Liver (tissue), 7 donors: ENCODE measurements at regions not wholly inside any gene's neighbourhood (a gene's known extent, or its start where the extent isn't known, plus 50 kb on each side); places are given as distances from the start of the nearest gene placed in this dataset.

Experiments
- DNase-seq: peaks from one replicate; pipeline ENCODE4 v3.0.0-alpha.2; 2017; ENCODE audit warnings: low spot score
- H3K27ac ChIP-seq, 2 donors: one replicate each; pipeline ENCODE4 v1.7.0; 2013; ENCODE audit warnings: inconsistent platforms in 2 of 2, low read length in 2 of 2, control low read depth in 1 of 2, low read depth in 1 of 2, mild to moderate bottlenecking in 1 of 2
- H3K27me3 ChIP-seq, 4 donors: one replicate each; pipeline versions ENCODE4 v1.6.1 to v1.7.0; 2013; ENCODE audit warnings: low read length in 3 of 4, inconsistent platforms in 1 of 4, mild to moderate bottlenecking in 1 of 4, moderate library complexity in 1 of 4; ENCODE audit not compliant: control insufficient read depth in 4 of 4, insufficient read depth in 4 of 4
- H3K36me3 ChIP-seq, 4 donors: one replicate each; pipeline versions ENCODE4 v1.6.1 to v1.7.0; 2013; ENCODE audit warnings: low read length in 3 of 4, mild to moderate bottlenecking in 3 of 4, low read depth in 1 of 4, moderate library complexity in 1 of 4; ENCODE audit not compliant: control insufficient read depth in 4 of 4, insufficient read depth in 3 of 4
- H3K4me1 ChIP-seq, 4 donors: one replicate each; pipeline versions ENCODE4 v1.6.1 to v1.7.0; 2013; ENCODE audit warnings: low read length in 3 of 4, mild to moderate bottlenecking in 3 of 4, moderate library complexity in 1 of 4; ENCODE audit not compliant: control insufficient read depth in 4 of 4, insufficient read depth in 4 of 4
- H3K4me3 ChIP-seq, 3 donors: one replicate each; pipeline versions ENCODE4 v1.6.1 to v1.7.0; 2013; ENCODE audit warnings: low read length in 3 of 3, control low read depth in 1 of 3, low read depth in 1 of 3, mild to moderate bottlenecking in 1 of 3
- H3K9ac ChIP-seq, 2 donors: one replicate each; pipeline ENCODE4 v1.7.0; 2013; ENCODE audit warnings: low read length in 2 of 2, mild to moderate bottlenecking in 2 of 2, moderate library complexity in 2 of 2, control low read depth in 1 of 2, low read depth in 1 of 2
- H3K9me3 ChIP-seq, 4 donors: one replicate each; pipeline versions ENCODE4 v1.6.1 to v1.7.0; 2013; ENCODE audit warnings: low read length in 3 of 4; ENCODE audit not compliant: control insufficient read depth in 4 of 4
- EGR1 ChIP-seq, 2 donors: IDR thresholded peaks; 2 replicates each; pipeline ENCODE4 v1.6.1; 2016 to 2018; ENCODE audit warnings: antibody characterized with exemption in 2 of 2, low read depth in 2 of 2
- FOXA1 ChIP-seq: IDR thresholded peaks from 2 replicates; pipeline ENCODE4 v1.6.1; 2016; ENCODE audit warnings: antibody characterized with exemption
- HNF4A ChIP-seq, 2 donors: conservative IDR thresholded peaks; 2 replicates each; pipeline ENCODE4 v1.6.1; 2016; ENCODE audit warnings: antibody characterized with exemption in 2 of 2, mild to moderate bottlenecking in 2 of 2
- JUND ChIP-seq, 2 donors: IDR thresholded peaks; 2 replicates each; pipeline ENCODE4 v1.6.1; 2016; ENCODE audit warnings: antibody characterized with exemption in 2 of 2
- NR2F2 ChIP-seq: IDR thresholded peaks from 2 replicates; pipeline ENCODE4 v1.6.1; 2016; ENCODE audit warnings: antibody characterized with exemption
- RAD21 ChIP-seq, 2 donors: IDR thresholded peaks; 2 replicates each; pipeline ENCODE4 v1.6.1; 2016; ENCODE audit warnings: antibody characterized with exemption in 2 of 2, mild to moderate bottlenecking in 2 of 2
- RXRA ChIP-seq, 2 donors: IDR thresholded peaks; 2 replicates each; pipeline ENCODE4 v1.6.1; 2017 to 2018; ENCODE audit warnings: antibody characterized with exemption in 2 of 2, mild to moderate bottlenecking in 1 of 2
- SP1 ChIP-seq: IDR thresholded peaks from 2 replicates; pipeline ENCODE4 v1.6.1; 2018; ENCODE audit warnings: antibody characterized with exemption, mild to moderate bottlenecking
- TAF1 ChIP-seq: conservative IDR thresholded peaks from 2 replicates; pipeline ENCODE4 v1.6.1; 2016; ENCODE audit warnings: antibody characterized with exemption, mild to moderate bottlenecking
- YY1 ChIP-seq: IDR thresholded peaks from 2 replicates; pipeline ENCODE4 v1.6.1; 2016; ENCODE audit warnings: antibody characterized with exemption, mild to moderate bottlenecking
- WGBS: extraction: QIAGEN DNeasy Blood & Tissue Kit; methylation state at CpG from one replicate; pipeline ENCODE4 v1.1.7; 2013; 5-methylcytosine and 5-hydroxymethylcytosine counted together
- TF ChIP-seq, protein P1 (sequence below): IDR thresholded peaks from 2 replicates; pipeline ENCODE4 v1.6.1; 2016; ENCODE audit warnings: antibody characterized with exemption
- TF ChIP-seq, protein P2 (sequence below): IDR thresholded peaks from 2 replicates; pipeline ENCODE4 v1.6.1; 2016; ENCODE audit warnings: antibody characterized with exemption, mild to moderate bottlenecking
- TF ChIP-seq, protein P3 (sequence below): IDR thresholded peaks from 2 replicates; pipeline ENCODE4 v1.6.1; 2016; ENCODE audit warnings: antibody characterized with exemption
- TF ChIP-seq, protein P4 (sequence below): IDR thresholded peaks from 2 replicates; pipeline ENCODE4 v1.6.1; 2016; ENCODE audit warnings: antibody characterized with exemption
- donor health status: healthy.
- donor health status: healthy.
- donor health status: healthy.
- donor health status: healthy.

DNA sequence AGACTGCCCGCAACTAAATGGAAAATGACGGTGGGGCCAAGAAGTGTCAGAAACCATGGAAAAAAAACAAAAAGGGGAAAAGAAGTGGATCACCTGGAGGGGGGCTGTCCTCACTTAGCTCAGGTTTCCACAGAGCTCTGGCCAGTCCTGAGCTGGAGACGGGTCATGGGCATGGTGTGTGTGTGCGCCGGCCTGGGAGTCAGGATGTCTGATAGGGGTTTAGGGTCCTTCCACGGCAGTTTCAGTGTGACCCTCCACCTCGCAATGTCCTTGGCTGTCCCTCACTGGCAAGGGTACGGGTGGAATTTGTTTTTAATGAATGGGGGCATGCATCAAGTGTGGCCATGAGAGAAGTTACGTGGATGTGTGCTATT, 133.2 kb upstream of the MEIS1 start:
- Histone ChIP-seq H3K9ac (no peak overlapping the region), H3K4me1 (no peaks in the 10 kb centered on the region), H3K27ac (no peak overlapping the region), H3K9me3 (no peaks in the 10 kb centered on the region), H3K36me3 (no peaks in the 10 kb centered on the region), H3K4me3 (no peak overlapping the region), H3K27me3 (peaks cover 0 to 3% (median 0%) of the 10 kb centered on the region in 4 donors)
- TF ChIP-seq RXRA (IDR thresholded peaks at IDR 0.05), result no peak
- no peak for TF ChIP-seq TAF1
- TF ChIP-seq, protein P1, sequence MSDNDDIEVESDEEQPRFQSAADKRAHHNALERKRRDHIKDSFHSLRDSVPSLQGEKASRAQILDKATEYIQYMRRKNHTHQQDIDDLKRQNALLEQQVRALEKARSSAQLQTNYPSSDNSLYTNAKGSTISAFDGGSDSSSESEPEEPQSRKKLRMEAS, result no peak
- WGBS, result 86% methylated on average over 9 of the region's 9 CpGs
- no peak for DNase-seq

DNA sequence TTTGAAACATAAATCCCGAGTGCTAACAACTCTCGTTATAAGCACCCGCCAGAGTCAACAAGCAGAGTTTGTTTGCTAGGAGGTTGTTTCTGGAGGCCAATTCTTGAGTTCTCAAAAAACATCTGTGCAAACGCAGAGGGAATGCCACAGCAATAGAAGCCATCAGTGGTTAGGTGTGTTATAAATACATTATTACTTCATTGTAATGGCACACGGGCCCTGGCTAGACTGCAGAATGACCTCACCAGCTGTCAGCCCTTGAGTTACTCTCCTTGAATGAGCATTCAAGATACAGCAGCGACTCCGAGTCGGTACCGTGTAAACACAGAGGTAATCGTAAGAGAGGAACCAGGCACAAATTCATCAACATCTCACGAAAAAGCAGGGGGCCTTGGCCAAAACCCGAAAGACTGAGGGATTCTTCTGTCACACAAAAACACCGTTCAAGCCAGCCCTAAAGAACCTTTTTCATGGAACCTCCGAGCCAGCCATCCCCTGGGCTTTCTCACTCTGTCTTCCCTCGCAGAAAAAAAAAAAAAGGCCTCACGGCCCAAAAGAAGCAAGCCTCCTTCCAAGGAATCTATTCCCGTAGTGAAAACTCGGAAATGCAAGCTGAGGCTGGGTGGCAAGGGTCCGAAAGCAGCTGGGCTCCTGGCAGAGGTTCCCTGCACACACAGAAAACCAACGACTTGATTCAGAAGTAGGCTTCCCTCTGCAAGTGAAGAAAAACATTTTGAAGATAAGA, 133.7 kb upstream of the MEIS1 start:
- no peaks in the 10 kb centered on the region for H3K4me1 ChIP-seq
- no peak for TF ChIP-seq TAF1
- no peak for TF ChIP-seq SP1
- no peak for TF ChIP-seq EGR1 (IDR thresholded peaks at IDR 0.05; ENCODE audit: low read depth in 2 of 2)
- no peak for TF ChIP-seq YY1
- TF ChIP-seq JUND (IDR thresholded peaks at IDR 0.05), result no peak
- TF ChIP-seq FOXA1, result no peak
- TF ChIP-seq NR2F2, result no peak
- TF ChIP-seq RAD21 (IDR thresholded peaks at IDR 0.05), result no peak
- TF ChIP-seq, protein P2, sequence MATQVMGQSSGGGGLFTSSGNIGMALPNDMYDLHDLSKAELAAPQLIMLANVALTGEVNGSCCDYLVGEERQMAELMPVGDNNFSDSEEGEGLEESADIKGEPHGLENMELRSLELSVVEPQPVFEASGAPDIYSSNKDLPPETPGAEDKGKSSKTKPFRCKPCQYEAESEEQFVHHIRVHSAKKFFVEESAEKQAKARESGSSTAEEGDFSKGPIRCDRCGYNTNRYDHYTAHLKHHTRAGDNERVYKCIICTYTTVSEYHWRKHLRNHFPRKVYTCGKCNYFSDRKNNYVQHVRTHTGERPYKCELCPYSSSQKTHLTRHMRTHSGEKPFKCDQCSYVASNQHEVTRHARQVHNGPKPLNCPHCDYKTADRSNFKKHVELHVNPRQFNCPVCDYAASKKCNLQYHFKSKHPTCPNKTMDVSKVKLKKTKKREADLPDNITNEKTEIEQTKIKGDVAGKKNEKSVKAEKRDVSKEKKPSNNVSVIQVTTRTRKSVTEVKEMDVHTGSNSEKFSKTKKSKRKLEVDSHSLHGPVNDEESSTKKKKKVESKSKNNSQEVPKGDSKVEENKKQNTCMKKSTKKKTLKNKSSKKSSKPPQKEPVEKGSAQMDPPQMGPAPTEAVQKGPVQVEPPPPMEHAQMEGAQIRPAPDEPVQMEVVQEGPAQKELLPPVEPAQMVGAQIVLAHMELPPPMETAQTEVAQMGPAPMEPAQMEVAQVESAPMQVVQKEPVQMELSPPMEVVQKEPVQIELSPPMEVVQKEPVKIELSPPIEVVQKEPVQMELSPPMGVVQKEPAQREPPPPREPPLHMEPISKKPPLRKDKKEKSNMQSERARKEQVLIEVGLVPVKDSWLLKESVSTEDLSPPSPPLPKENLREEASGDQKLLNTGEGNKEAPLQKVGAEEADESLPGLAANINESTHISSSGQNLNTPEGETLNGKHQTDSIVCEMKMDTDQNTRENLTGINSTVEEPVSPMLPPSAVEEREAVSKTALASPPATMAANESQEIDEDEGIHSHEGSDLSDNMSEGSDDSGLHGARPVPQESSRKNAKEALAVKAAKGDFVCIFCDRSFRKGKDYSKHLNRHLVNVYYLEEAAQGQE, result no peak
- TF ChIP-seq, protein P3, sequence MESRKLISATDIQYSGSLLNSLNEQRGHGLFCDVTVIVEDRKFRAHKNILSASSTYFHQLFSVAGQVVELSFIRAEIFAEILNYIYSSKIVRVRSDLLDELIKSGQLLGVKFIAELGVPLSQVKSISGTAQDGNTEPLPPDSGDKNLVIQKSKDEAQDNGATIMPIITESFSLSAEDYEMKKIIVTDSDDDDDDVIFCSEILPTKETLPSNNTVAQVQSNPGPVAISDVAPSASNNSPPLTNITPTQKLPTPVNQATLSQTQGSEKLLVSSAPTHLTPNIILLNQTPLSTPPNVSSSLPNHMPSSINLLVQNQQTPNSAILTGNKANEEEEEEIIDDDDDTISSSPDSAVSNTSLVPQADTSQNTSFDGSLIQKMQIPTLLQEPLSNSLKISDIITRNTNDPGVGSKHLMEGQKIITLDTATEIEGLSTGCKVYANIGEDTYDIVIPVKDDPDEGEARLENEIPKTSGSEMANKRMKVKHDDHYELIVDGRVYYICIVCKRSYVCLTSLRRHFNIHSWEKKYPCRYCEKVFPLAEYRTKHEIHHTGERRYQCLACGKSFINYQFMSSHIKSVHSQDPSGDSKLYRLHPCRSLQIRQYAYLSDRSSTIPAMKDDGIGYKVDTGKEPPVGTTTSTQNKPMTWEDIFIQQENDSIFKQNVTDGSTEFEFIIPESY, result no peak
- no peak for TF ChIP-seq HNF4A (conservative IDR thresholded peaks at IDR 0.05)
- TF ChIP-seq RXRA (IDR thresholded peaks at IDR 0.05), result no peak
- TF ChIP-seq, protein P4, sequence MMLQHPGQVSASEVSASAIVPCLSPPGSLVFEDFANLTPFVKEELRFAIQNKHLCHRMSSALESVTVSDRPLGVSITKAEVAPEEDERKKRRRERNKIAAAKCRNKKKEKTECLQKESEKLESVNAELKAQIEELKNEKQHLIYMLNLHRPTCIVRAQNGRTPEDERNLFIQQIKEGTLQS, result no peak
- H3K4me3 ChIP-seq, result no peak overlapping the region
- WGBS, result 67% methylated on average over 20 of the region's 20 CpGs
- H3K36me3 ChIP-seq, result no peaks in the 10 kb centered on the region
- H3K9ac ChIP-seq, result no peak overlapping the region
- H3K27ac ChIP-seq, result no peak overlapping the region
- peaks cover 0 to 3% (median 0%) of the 10 kb centered on the region in 4 donors for H3K27me3 ChIP-seq
- no peaks in the 10 kb centered on the region for H3K9me3 ChIP-seq
- DNase-seq, result no peak
